H9 (cell line): ENCODE measurements at regions not wholly inside any gene's neighbourhood (a gene's known extent, or its start where the extent isn't known, plus 50 kb on each side); places are given as distances from the start of the nearest gene placed in this dataset.

Source experiments
- DNase-seq: peaks from one replicate; pipeline ENCODE4 v3.0.0-alpha.2; 2017
- H2AFZ ChIP-seq: one replicate; pipeline ENCODE4 v1.6.1; 2013; ENCODE audit warnings: mild to moderate bottlenecking, low read length, control low read depth, moderate library complexity
- H2AK5ac ChIP-seq: 2 replicates; pipeline ENCODE4 v1.6.1; 2013; ENCODE audit warnings: low read length, control low read depth, mixed read lengths; ENCODE audit not compliant: insufficient read length
- H2BK120ac ChIP-seq: one replicate; pipeline ENCODE4 v1.6.1; 2013; ENCODE audit warnings: low read depth, mild to moderate bottlenecking, low read length, control low read depth, inconsistent platforms; ENCODE audit not compliant: poor library complexity, severe bottlenecking
- H2BK12ac ChIP-seq: 2 replicates; pipeline ENCODE4 v1.6.1; 2013; ENCODE audit warnings: low read length, control low read depth, mixed read lengths, low read depth; ENCODE audit not compliant: insufficient read length
- H2BK15ac ChIP-seq: 2 replicates; pipeline ENCODE4 v1.6.1; 2013; ENCODE audit warnings: low read depth, low read length, control low read depth
- H2BK20ac ChIP-seq: one replicate; pipeline ENCODE4 v1.6.1; 2013; ENCODE audit warnings: low read depth, mild to moderate bottlenecking, low read length, control low read depth, inconsistent platforms; ENCODE audit not compliant: poor library complexity, severe bottlenecking
- H2BK5ac ChIP-seq: 2 replicates; pipeline ENCODE4 v1.6.1; 2013; ENCODE audit warnings: low read length, control low read depth, mixed read lengths; ENCODE audit not compliant: insufficient read length
- H3K14ac ChIP-seq: 2 replicates; pipeline ENCODE4 v1.6.1; 2013; ENCODE audit warnings: low read length, control low read depth; ENCODE audit not compliant: insufficient read depth
- H3K18ac ChIP-seq: 2 replicates; pipeline ENCODE4 v1.6.1; 2013; ENCODE audit warnings: low read depth, mild to moderate bottlenecking, mixed read lengths, low read length, control low read depth; ENCODE audit not compliant: insufficient read length
- H3K23ac ChIP-seq: 2 replicates; pipeline ENCODE4 v1.6.1; 2013; ENCODE audit warnings: low read length, control low read depth, mixed read lengths, low read depth; ENCODE audit not compliant: insufficient read length
- H3K23me2 ChIP-seq: 2 replicates; pipeline ENCODE4 v1.6.1; 2013; ENCODE audit warnings: low read depth, mild to moderate bottlenecking, mixed read lengths, low read length, control low read depth; ENCODE audit not compliant: insufficient read length, poor library complexity, severe bottlenecking
- H3K27ac ChIP-seq: 2 replicates; pipeline ENCODE4 v1.5.1; 2013; ENCODE audit warnings: low read length, control low read depth, mixed read lengths, low read depth; ENCODE audit not compliant: insufficient read length
- H3K27me3 ChIP-seq: 2 replicates; pipeline ENCODE4 v1.6.1; 2013; ENCODE audit warnings: low read length, control low read depth, inconsistent platforms; ENCODE audit not compliant: insufficient read depth
- H3K4ac ChIP-seq: 2 replicates; pipeline ENCODE4 v1.6.1; 2013; ENCODE audit warnings: low read depth, mild to moderate bottlenecking, control low read depth, inconsistent platforms, low read length, moderate library complexity
- H3K4me1 ChIP-seq: 2 replicates; pipeline ENCODE4 v1.6.1; 2013; ENCODE audit warnings: low read length, control low read depth, inconsistent platforms; ENCODE audit not compliant: insufficient read depth
- H3K4me2 ChIP-seq: 2 replicates; pipeline ENCODE4 v1.6.1; 2013; ENCODE audit warnings: low read length, control low read depth, mixed read lengths; ENCODE audit not compliant: insufficient read length, insufficient read depth
- H3K56ac ChIP-seq: 2 replicates; pipeline ENCODE4 v1.6.1; 2013; ENCODE audit warnings: low read depth, mild to moderate bottlenecking, mixed read lengths, low read length, control low read depth; ENCODE audit not compliant: insufficient read length
- H3K79me1 ChIP-seq: 2 replicates; pipeline ENCODE4 v1.6.1; 2013; ENCODE audit warnings: low read depth, mild to moderate bottlenecking, moderate library complexity, low read length, control low read depth, inconsistent platforms; ENCODE audit not compliant: insufficient read depth, poor library complexity, severe bottlenecking
- H3K79me2 ChIP-seq: 2 replicates; pipeline ENCODE4 v1.6.1; 2013; ENCODE audit warnings: low read length, control low read depth, inconsistent platforms; ENCODE audit not compliant: insufficient read depth
- H3K9ac ChIP-seq: 2 replicates; pipeline ENCODE4 v1.6.1; 2013; ENCODE audit warnings: low read length, control low read depth, mixed read lengths; ENCODE audit not compliant: insufficient read length; ENCODE audit errors: extremely low read depth
- H3K9me3 ChIP-seq: one replicate; pipeline ENCODE4 v1.6.1; 2013; ENCODE audit warnings: low read depth, low read length, inconsistent platforms; ENCODE audit not compliant: control insufficient read depth
- H3T11ph ChIP-seq: one replicate; pipeline ENCODE4 v1.6.1; 2013; ENCODE audit warnings: mild to moderate bottlenecking, low read length, control low read depth, inconsistent platforms
- H4K20me1 ChIP-seq: one replicate; pipeline ENCODE4 v1.6.1; 2013; ENCODE audit not compliant: control insufficient read depth, insufficient read length, insufficient read depth
- H4K5ac ChIP-seq: 2 replicates; pipeline ENCODE4 v1.6.1; 2013; ENCODE audit warnings: low read depth, mild to moderate bottlenecking, mixed read lengths, low read length, control low read depth; ENCODE audit not compliant: insufficient read length
- H4K8ac ChIP-seq: replicated peaks from 2 replicates; pipeline ENCODE4 v1.6.1; 2013; ENCODE audit warnings: low read length, control low read depth, mixed read lengths, low read depth; ENCODE audit not compliant: insufficient read length
- H4K91ac ChIP-seq: 2 replicates; pipeline ENCODE4 v1.6.1; 2013; ENCODE audit warnings: low read depth, mild to moderate bottlenecking, moderate library complexity, mixed read lengths, low read length, control low read depth; ENCODE audit not compliant: insufficient read length
- H3K27ac Mint-ChIP-seq, 3 experiments: 2 replicates in 2 of 3; 3 replicates in 1 of 3; pipeline ENCODE4 v1.8.0; 2020 to 2021; ENCODE audit warnings: mixed read lengths in 3 of 3, mild to moderate bottlenecking in 1 of 3, moderate library complexity in 1 of 3
- H3K27me3 Mint-ChIP-seq: 2 replicates; pipeline ENCODE4 v1.8.0; 2021; ENCODE audit warnings: low read depth, mild to moderate bottlenecking, moderate library complexity, mixed read lengths
- H3K36me3 Mint-ChIP-seq, 3 experiments: 2 replicates in 2 of 3; 3 replicates in 1 of 3; pipeline ENCODE4 v1.8.0; 2020 to 2021; ENCODE audit warnings: low read depth in 3 of 3, mixed read lengths in 3 of 3; ENCODE audit not compliant: insufficient read depth in 1 of 3
- H3K4me1 Mint-ChIP-seq, 2 experiments: 2 replicates each; pipeline ENCODE4 v1.8.0; 2020; ENCODE audit warnings: mixed read lengths in 2 of 2
- H3K4me3 Mint-ChIP-seq, 2 experiments: 2 replicates in 1 of 2; 3 replicates in 1 of 2; pipeline ENCODE4 v1.8.0; 2020 to 2021; ENCODE audit warnings: mild to moderate bottlenecking in 2 of 2, mixed read lengths in 2 of 2, moderate library complexity in 1 of 2
- H3K9me3 Mint-ChIP-seq, 2 experiments: 2 replicates in 1 of 2; 3 replicates in 1 of 2; pipeline ENCODE4 v1.8.0; 2020; ENCODE audit warnings: mild to moderate bottlenecking in 2 of 2, mixed read lengths in 2 of 2, moderate library complexity in 1 of 2
- CTCF ChIP-seq: fragments of 200-600 bp; sonication (generic); conservative IDR thresholded peaks from 3 replicates; pipeline ENCODE4 v1.8.0; 2021; ENCODE audit warnings: antibody characterized with exemption, mild to moderate bottlenecking
- WGBS: extraction: QIAGEN DNeasy Blood & Tissue Kit; methylation state at CpG from one replicate; pipeline ENCODE4 v1.1.7; 2013; ENCODE audit warnings: missing lambda C conversion rate, low lambda C conversion rate, mixed read lengths; ENCODE audit not compliant: insufficient read length; ENCODE audit errors: extremely low coverage; 5-methylcytosine and 5-hydroxymethylcytosine counted together

GRCh38 chr10:78556705-78557432 lies 511.9 kb upstream of the ZMIZ1 start:
- H4K5ac ChIP-seq, result no peak overlapping the region
- H3K27me3 Mint-ChIP-seq, result peaks cover 21% of the 10 kb centered on the region

More at GRCh38 chr10:78556705-78557432, 511.9 kb upstream of the ZMIZ1 start:
- Histone ChIP-seq H3K14ac (no peak overlapping the region), H3K23me2 (no peaks in the 10 kb centered on the region), H2AK5ac (no peak overlapping the region), H2BK15ac (no peak overlapping the region), H3K4me2 (no peak overlapping the region), H2BK5ac (no peak overlapping the region), H3K18ac (no peak overlapping the region), H3K27me3 (no peaks in the 10 kb centered on the region), H4K91ac (no peak overlapping the region), H3K9ac (no peak overlapping the region), H3T11ph (no peak overlapping the region), H3K23ac (no peak overlapping the region), H3K27ac (no peak overlapping the region), H3K4ac (no peak overlapping the region), H3K4me1 (peaks cover 14% of the 10 kb centered on the region), H2BK12ac (no peak overlapping the region), H3K9me3 (no peaks in the 10 kb centered on the region), H2AFZ (no peak overlapping the region), H4K8ac (no peak overlapping the region), H2BK120ac (no peak overlapping the region), H2BK20ac (no peak overlapping the region), H4K20me1 (no peaks in the 10 kb centered on the region), H3K56ac (no peak overlapping the region), H3K79me2 (no peaks in the 10 kb centered on the region), H3K79me1 (no peaks in the 10 kb centered on the region)
- no peak for TF ChIP-seq CTCF
- H3K27ac Mint-ChIP-seq, result no peak overlapping the region; a peak in 1 of 7 replicates
- no peak overlapping the region for H3K4me3 Mint-ChIP-seq
- H3K36me3 Mint-ChIP-seq, result no peaks in the 10 kb centered on the region
- no peak for DNase-seq
- H3K9me3 Mint-ChIP-seq, result no peaks in the 10 kb centered on the region; a peak in 1 of 5 replicates
- peaks cover 37 to 45% of the 10 kb centered on the region in 2 experiments for H3K4me1 Mint-ChIP-seq
- no CpG with 5 or more reads among the region's 2 CpGs for WGBS
